Heart left ventricle (tissue), 13 donors: ENCODE measurements at regions not wholly inside any gene's neighbourhood (a gene's known extent, or its start where the extent isn't known, plus 50 kb on each side); places are given as distances from the start of the nearest gene placed in this dataset.

Source experiments
- CTCF ChIP-seq, 12 donors: fragments of 200-600 bp; sonication (generic) in 4 of 12; IDR thresholded peaks; one replicate each; pipeline versions ENCODE4 v1.5.0 to v1.8.0; 2018 to 2022; ENCODE audit warnings: antibody characterized with exemption in 12 of 12, mild to moderate bottlenecking in 5 of 12
- POLR2A ChIP-seq, 2 donors: fragments of 450-650 bp; IDR thresholded peaks; one replicate each; pipeline ENCODE4 v1.6.1; 2017; ENCODE audit warnings: antibody characterized with exemption in 2 of 2, mild to moderate bottlenecking in 2 of 2, moderate library complexity in 2 of 2
- donor health status: ischemic (EF 13 %, LVEDD 7.1; RV severe dilation, severe dysfunction).
- donor health status: DM: no; HTN: yes; CAD: no.
- donor health status: DM: no; HTN: no; CAD: no.
- donor health status: ischemic (EF 25% LVEDD 6.9; RV normal size, moderate dysfunction).
- donor health status: ischemic (EF 25% LVEDD 5.7; RV mildly dilated, moderate dysfunction).
- donor health status: ischemic (EF 35%, LVEDD 5.7; RV mildly dilated, moderate dysfunction).
- donor health status: nonischemic (EF 11% LVEDD 7.7; RV severe dilation, severe dysfunction).
- donor health status: DM: yes; HTN: yes; CAD: no.
- donor health status: PGD.
- donor health status: ischemic (EF 29% LVEDD 5.4; RV normal size, mild dysfunction).
- donor health status: nonischemic (EF 23%, LVEDD 6.1; RV moderate dilation, normal function).

- TF ChIP-seq POLR2A (IDR thresholded peaks at IDR 0.05) (no peak), CTCF (IDR thresholded peaks at IDR 0.05) (no peak)
Observed at GRCh38 chr5:98594098-98594497, 179.4 kb upstream of the RGMB start.
